H1 (cell line): ENCODE measurements at regions not wholly inside any gene's neighbourhood (a gene's known extent, or its start where the extent isn't known, plus 50 kb on each side); places are given as distances from the start of the nearest gene placed in this dataset.

ENCODE experiments used
- CTCF ChIA-PET: fragments of 300-600 bp; sonication (Branson Sonifier 250); formaldehyde crosslinking; loops from one replicate; lab custom pipeline; 2021; ENCODE audit not compliant: partially characterized antibody; lab: Charles Lee
- POLR2A ChIA-PET: fragments of 300-600 bp; sonication (Branson Sonifier 250); formaldehyde crosslinking; loops from one replicate; lab custom pipeline; 2021; ENCODE audit warnings: inconsistent platforms; ENCODE audit not compliant: partially characterized antibody; lab: Charles Lee
- DNase-seq, 2 experiments: peaks; one replicate each; pipeline versions ENCODE4 v3.0.0 to v3.0.0-alpha.2; 2010 to 2022; ENCODE audit warnings: low spot score in 2 of 2, low read depth in 1 of 2, mixed read lengths in 1 of 2
- FAIRE-seq: peaks from 2 replicates; lab custom pipeline; 2011; peaks lifted over from hg19 to GRCh38; lab: Jason Lieb, UNC
- H2AFZ ChIP-seq: 2 replicates; pipeline ENCODE4 v1.8.1; 2012; ENCODE audit warnings: low read length, inconsistent platforms
- H2AK5ac ChIP-seq: 2 replicates; pipeline ENCODE4 v1.6.1; 2013; ENCODE audit warnings: low read depth, low read length
- H2BK120ac ChIP-seq: replicated peaks from 2 replicates; pipeline ENCODE3; 2013; ENCODE audit warnings: low read depth, low read length, inconsistent platforms
- H2BK12ac ChIP-seq: 2 replicates; pipeline ENCODE4 v1.6.1; 2013; ENCODE audit warnings: low read depth, low read length
- H2BK15ac ChIP-seq: 2 replicates; pipeline ENCODE4 v1.6.1; 2013; ENCODE audit warnings: low read length
- H2BK20ac ChIP-seq: 2 replicates; pipeline ENCODE4 v1.6.1; 2013; ENCODE audit warnings: low read length
- H2BK5ac ChIP-seq: 2 replicates; pipeline ENCODE4 v1.6.1; 2013; ENCODE audit warnings: low read depth, low read length
- H3K14ac ChIP-seq: 2 replicates; pipeline ENCODE4 v1.6.1; 2013; ENCODE audit warnings: inconsistent platforms; ENCODE audit not compliant: insufficient read length
- H3K18ac ChIP-seq: 2 replicates; pipeline ENCODE4 v1.6.1; 2013; ENCODE audit warnings: low read length; ENCODE audit errors: extremely low read depth
- H3K23ac ChIP-seq: 2 replicates; pipeline ENCODE4 v1.6.1; 2013; ENCODE audit warnings: inconsistent platforms; ENCODE audit not compliant: insufficient read length
- H3K23me2 ChIP-seq: 2 replicates; pipeline ENCODE4 v1.6.1; 2013; ENCODE audit warnings: low read depth, low read length
- H3K27ac ChIP-seq: 2 replicates; pipeline ENCODE4 v1.6.1; 2011; ENCODE audit warnings: low read depth, low read length, inconsistent platforms
- H3K27me3 ChIP-seq, 4 experiments: replicated peaks in 1 of 4; 1 replicate in 1 of 4; 2 replicates in 3 of 4; pipeline versions ENCODE4 v1.6.1 to v1.8.1; 2011 to 2013; ENCODE audit warnings: low read length in 3 of 4, mild to moderate bottlenecking in 3 of 4, inconsistent platforms in 2 of 4, mixed read lengths in 2 of 4, moderate library complexity in 1 of 4; ENCODE audit not compliant: control insufficient read depth in 3 of 4, insufficient read depth in 3 of 4; ENCODE audit errors: extremely low read depth in 1 of 4
- H3K36me3 ChIP-seq, 4 experiments: 2 replicates each; pipeline versions ENCODE4 v1.6.1 to v1.8.1; 2011 to 2013; ENCODE audit warnings: mild to moderate bottlenecking in 4 of 4, low read length in 3 of 4, moderate library complexity in 2 of 4, control low read depth in 1 of 4, inconsistent platforms in 1 of 4; ENCODE audit not compliant: insufficient read depth in 4 of 4, control insufficient read depth in 2 of 4
- H3K4ac ChIP-seq: replicated peaks from 2 replicates; pipeline ENCODE3; 2013; ENCODE audit warnings: low read length, low read depth, mixed read lengths, inconsistent platforms; ENCODE audit not compliant: insufficient read length
- H3K4me1 ChIP-seq, 4 experiments: replicated peaks in 1 of 4; 1 replicate in 1 of 4; 2 replicates in 3 of 4; pipeline versions ENCODE4 v1.6.1 to v1.8.1; 2011 to 2013; ENCODE audit warnings: low read length in 3 of 4, inconsistent platforms in 2 of 4, mixed read lengths in 1 of 4; ENCODE audit not compliant: insufficient read depth in 4 of 4, control insufficient read depth in 3 of 4
- H3K4me2 ChIP-seq, 2 experiments: 2 replicates each; pipeline versions ENCODE4 v1.6.1 to v1.8.1; 2011 to 2013; ENCODE audit warnings: low read depth in 2 of 2, low read length in 2 of 2, control low read depth in 1 of 2, inconsistent platforms in 1 of 2, mild to moderate bottlenecking in 1 of 2; ENCODE audit not compliant: insufficient read depth in 1 of 2
- H3K4me3 ChIP-seq, 4 experiments: fragments of 200-600, 300-600 bp in 1 of 4; sonication (generic), shearing (Covaris generic), sonication (Bioruptor Twin) in 1 of 4; 2 replicates each; pipeline versions ENCODE4 v1.5.1 to v1.8.1; 2011 to 2016; ENCODE audit warnings: low read length in 4 of 4, low read depth in 3 of 4, control low read depth in 2 of 4, inconsistent platforms in 2 of 4, mild to moderate bottlenecking in 2 of 4, mixed read lengths in 1 of 4, moderate library complexity in 1 of 4; ENCODE audit not compliant: insufficient read depth in 2 of 4; ENCODE audit errors: extremely low read depth in 1 of 4
- H3K56ac ChIP-seq: replicated peaks from 2 replicates; pipeline ENCODE3; 2013; ENCODE audit warnings: low read depth, mild to moderate bottlenecking, mixed read lengths, low read length, inconsistent platforms; ENCODE audit not compliant: insufficient read length
- H3K79me1 ChIP-seq: 2 replicates; pipeline ENCODE4 v1.6.1; 2013; ENCODE audit warnings: low read depth, low read length, control low read depth
- H3K79me2 ChIP-seq, 2 experiments: 2 replicates each; pipeline versions ENCODE4 v1.6.1 to v1.8.1; 2012 to 2013; ENCODE audit warnings: low read length in 2 of 2, mild to moderate bottlenecking in 2 of 2, inconsistent platforms in 1 of 2; ENCODE audit not compliant: insufficient read depth in 2 of 2, control insufficient read depth in 1 of 2
- H3K9ac ChIP-seq, 4 experiments: replicated peaks in 1 of 4; 1 replicate in 1 of 4; 2 replicates in 3 of 4; pipeline versions ENCODE4 v1.6.1 to v1.8.1; 2011 to 2013; ENCODE audit warnings: low read depth in 3 of 4, low read length in 3 of 4, control low read depth in 2 of 4, mild to moderate bottlenecking in 2 of 4, moderate library complexity in 2 of 4, inconsistent platforms in 1 of 4; ENCODE audit errors: extremely low read depth in 1 of 4
- H3K9me3 ChIP-seq, 2 experiments: 2 replicates each; pipeline versions ENCODE4 v1.6.1 to v1.8.1; 2012 to 2013; ENCODE audit warnings: mild to moderate bottlenecking in 2 of 2, moderate library complexity in 2 of 2, control low read depth in 1 of 2, inconsistent platforms in 1 of 2, low read depth in 1 of 2, low read length in 1 of 2, mixed read lengths in 1 of 2; ENCODE audit not compliant: insufficient read depth in 2 of 2
- H4K20me1 ChIP-seq, 2 experiments: replicated peaks in 1 of 2; 2 replicates each; pipeline versions ENCODE3 to v1.8.1; 2011 to 2013; ENCODE audit warnings: inconsistent platforms in 2 of 2, low read length in 2 of 2, mild to moderate bottlenecking in 1 of 2; ENCODE audit not compliant: insufficient read depth in 2 of 2, control insufficient read depth in 1 of 2
- H4K5ac ChIP-seq: 2 replicates; pipeline ENCODE4 v1.6.1; 2013; ENCODE audit warnings: low read length, low read depth, mixed read lengths, inconsistent platforms; ENCODE audit not compliant: insufficient read length
- H4K8ac ChIP-seq: 2 replicates; pipeline ENCODE4 v1.8.0; 2013; ENCODE audit warnings: mild to moderate bottlenecking, moderate library complexity, low read length, inconsistent platforms; ENCODE audit not compliant: insufficient read depth; ENCODE audit errors: extremely low read depth
- H4K91ac ChIP-seq: replicated peaks from 2 replicates; pipeline ENCODE3; 2013; ENCODE audit warnings: low read length, mixed read lengths, inconsistent platforms; ENCODE audit not compliant: insufficient read length
- KDM4A ChIP-seq: IDR thresholded peaks from one replicate; pipeline ENCODE4 v1.7.1; 2012; ENCODE audit warnings: low read depth, mild to moderate bottlenecking, moderate library complexity, low read length, inconsistent platforms; ENCODE audit not compliant: severe bottlenecking
- WGBS, 2 experiments: shearing (Covaris generic) in 1 of 2; methylation state at CpG; one replicate each; pipeline versions ENCODE4 v1.1.6 to v1.1.7; 2013 to 2015; ENCODE audit warnings: low lambda C conversion rate in 2 of 2, mixed read lengths in 2 of 2, inconsistent platforms in 1 of 2, low coverage in 1 of 2, missing lambda C conversion rate in 1 of 2; ENCODE audit not compliant: insufficient replicate concordance in 2 of 2, insufficient coverage in 1 of 2, insufficient read length in 1 of 2; ENCODE audit errors: extremely low coverage in 1 of 2, missing lambda C conversion rate in 1 of 2; 5-methylcytosine and 5-hydroxymethylcytosine counted together

GRCh38 chr12:87216436-87216835 is 812.8 kb downstream of the C12orf50 start:
- Histone ChIP-seq H3K79me2 (no peaks in the 10 kb centered on the region), H3K27ac (no peak overlapping the region), H3K27me3 (no peaks in the 10 kb centered on the region), H4K8ac (no peak overlapping the region), H2BK20ac (no peak overlapping the region), H3K79me1 (no peaks in the 10 kb centered on the region), H3K23ac (no peak overlapping the region), H3K36me3 (no peaks in the 10 kb centered on the region), H3K4ac (no peak overlapping the region), H2BK15ac (no peak overlapping the region), H3K9ac (no peak overlapping the region), H2BK120ac (no peak overlapping the region), H4K20me1 (no peaks in the 10 kb centered on the region), H3K23me2 (no peaks in the 10 kb centered on the region), H2BK12ac (no peak overlapping the region), H4K91ac (no peak overlapping the region), H3K9me3 (no peaks in the 10 kb centered on the region), H3K4me1 (no peaks in the 10 kb centered on the region), H2AK5ac (no peak overlapping the region), H3K56ac (no peak overlapping the region), H3K14ac (no peak overlapping the region), H3K18ac (no peak overlapping the region), H3K4me2 (no peak overlapping the region), H3K4me3 (no peak overlapping the region), H4K5ac (no peak overlapping the region), H2BK5ac (no peak overlapping the region), H2AFZ (0 out of 2 replicates have a peak overlapping the region, but pooled peaks have one; percentile 51)
- ChIA-PET CTCF (no interaction called here), POLR2A (no interaction called here)
- no peak for DNase-seq
- 95% methylated on average over 4 of the region's 4 CpGs; no CpG with 5 or more reads in 1 of the 2 experiments for WGBS, 2 experiments
- TF ChIP-seq KDM4A: no peak
- FAIRE-seq: no peak
